T-cell (primary cell): ENCODE measurements at regions not wholly inside any gene's neighbourhood (a gene's known extent, or its start where the extent isn't known, plus 50 kb on each side); places are given as distances from the start of the nearest gene placed in this dataset.

Experiments
- ATAC-seq, 4 experiments: fragments of 200-7000 bp in 3 of 4; fragments of 150-1000 bp in 1 of 4; cut with Tn5 transposase; replicated peaks in 1 of 4; 1 replicate in 3 of 4; 2 replicates in 1 of 4; pipeline ENCODE4 v1.10.0; 2021; ENCODE audit warnings: moderate library complexity in 3 of 4, mild to moderate bottlenecking in 2 of 4, moderate number of reproducible peaks in 1 of 4
- CTCF ChIA-PET, 2 donors: fragments of 300-600 bp; sonication (Branson Sonifier 250); formaldehyde crosslinking; loops; one replicate each; lab custom pipeline; 2022; ENCODE audit warnings: antibody characterized with exemption in 2 of 2; lab: Charles Lee
- POLR2A ChIA-PET, 2 donors: fragments of 300-600 bp; sonication (Branson Sonifier 250); formaldehyde crosslinking; loops; one replicate each; lab custom pipeline; 2022; ENCODE audit warnings: antibody characterized with exemption in 2 of 2; lab: Charles Lee
- DNase-seq, 35 experiments: peaks; one replicate each; pipeline versions ENCODE4 v3.0.0 to v3.0.0-alpha.2; 2013 to 2023
- H3K27ac ChIP-seq: one replicate; pipeline ENCODE4 v1.5.1; 2013; ENCODE audit warnings: low read length
- H3K27me3 ChIP-seq, 2 experiments: replicated peaks in 1 of 2; 1 replicate in 1 of 2; 2 replicates in 1 of 2; pipeline versions ENCODE4 v1.6.1 to v1.7.0; 2013; ENCODE audit warnings: low read length in 1 of 2, mixed read lengths in 1 of 2; ENCODE audit not compliant: control insufficient read depth in 2 of 2, insufficient read depth in 2 of 2; ENCODE audit errors: extremely low read depth in 1 of 2
- H3K36me3 ChIP-seq, 2 donors: 1 replicate in 1 of 2; 2 replicates in 1 of 2; pipeline versions ENCODE4 v1.6.1 to v1.7.0; 2013; ENCODE audit warnings: low read length in 1 of 2; ENCODE audit not compliant: control insufficient read depth in 2 of 2, insufficient read depth in 1 of 2; ENCODE audit errors: extremely low read depth in 1 of 2
- H3K4me1 ChIP-seq, 2 experiments: 1 replicate in 1 of 2; 2 replicates in 1 of 2; pipeline versions ENCODE4 v1.6.1 to v1.7.0; 2013; ENCODE audit warnings: low read length in 2 of 2, mixed read lengths in 1 of 2; ENCODE audit not compliant: insufficient read depth in 2 of 2, control insufficient read depth in 1 of 2; ENCODE audit errors: extremely low read depth in 1 of 2
- H3K4me3 ChIP-seq, 2 donors: 1 replicate in 1 of 2; 2 replicates in 1 of 2; pipeline versions ENCODE4 v1.5.1 to v1.7.0; 2013; ENCODE audit warnings: mild to moderate bottlenecking in 2 of 2, low read length in 1 of 2, moderate library complexity in 1 of 2; ENCODE audit not compliant: control insufficient read depth in 1 of 2; ENCODE audit errors: extremely low read depth in 1 of 2
- H3K9me3 ChIP-seq: 2 replicates; pipeline ENCODE4 v1.7.0; 2013
- H3K27ac Mint-ChIP-seq, 2 donors: one replicate each; pipeline ENCODE4 v1.8.0; 2020 to 2021; ENCODE audit warnings: mild to moderate bottlenecking in 2 of 2, mixed read lengths in 2 of 2
- H3K27me3 Mint-ChIP-seq, 2 donors: one replicate each; pipeline ENCODE4 v1.8.0; 2021 to 2022; ENCODE audit warnings: mixed read lengths in 2 of 2
- H3K36me3 Mint-ChIP-seq: one replicate; pipeline ENCODE4 v1.8.0; 2021; ENCODE audit warnings: mixed read lengths
- H3K4me1 Mint-ChIP-seq, 3 donors: one replicate each; pipeline ENCODE4 v1.8.0; 2020 to 2022; ENCODE audit warnings: mixed read lengths in 3 of 3, mild to moderate bottlenecking in 1 of 3
- H3K4me3 Mint-ChIP-seq, 3 donors: one replicate each; pipeline ENCODE4 v1.8.0; 2020 to 2022; ENCODE audit warnings: mild to moderate bottlenecking in 3 of 3, mixed read lengths in 3 of 3, moderate library complexity in 3 of 3
- H3K9me3 Mint-ChIP-seq, 3 donors: one replicate each; pipeline ENCODE4 v1.8.0; 2020 to 2022; ENCODE audit warnings: mixed read lengths in 3 of 3
- WGBS: methylation state at CpG from one replicate; pipeline ENCODE4 v1.1.5; 2013; ENCODE audit warnings: missing lambda C conversion rate; ENCODE audit not compliant: insufficient coverage; 5-methylcytosine and 5-hydroxymethylcytosine counted together

GRCh38 chr4:144223149-144223548 is 82.6 kb upstream of the GYPA start:
- no CpG with 5 or more reads among the region's 1 CpG for WGBS
- CTCF ChIA-PET: no interaction called here

DNA sequence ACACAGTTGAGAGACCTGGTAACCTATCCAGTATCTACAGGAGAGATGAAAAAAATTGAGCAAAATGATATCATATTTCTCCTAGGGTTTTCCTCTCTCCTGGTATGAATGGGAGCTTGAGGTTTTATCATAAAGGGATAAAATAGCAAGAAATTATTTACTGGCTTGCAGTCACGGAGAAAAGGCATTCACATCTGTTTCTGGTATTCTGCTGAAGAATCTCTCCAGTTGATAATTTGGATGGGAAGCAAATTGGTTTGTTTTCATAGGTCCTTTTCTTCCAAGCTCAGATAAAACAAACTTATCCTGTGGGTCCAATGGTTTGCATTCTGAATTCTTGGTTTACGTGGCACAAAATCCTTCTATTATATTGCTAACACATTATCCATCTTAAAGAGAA is 83.1 kb upstream of the GYPA start:
- H3K4me1 Mint-ChIP-seq: no peaks in the 10 kb centered on the region
- no CpG with 5 or more reads among the region's 2 CpGs for WGBS
- no peak for DNase-seq
- H3K4me3 Mint-ChIP-seq: no peak overlapping the region
- Histone ChIP-seq H3K27ac (no peak overlapping the region), H3K4me1 (no peaks in the 10 kb centered on the region), H3K9me3 (no peaks in the 10 kb centered on the region), H3K4me3 (no peak overlapping the region), H3K36me3 (no peaks in the 10 kb centered on the region), H3K27me3 (no peaks in the 10 kb centered on the region)
- H3K36me3 Mint-ChIP-seq: no peaks in the 10 kb centered on the region
- ChIA-PET CTCF (no interaction called here), POLR2A (no interaction called here)
- no peaks in the 10 kb centered on the region for H3K9me3 Mint-ChIP-seq
- H3K27ac Mint-ChIP-seq: no peak overlapping the region
- H3K27me3 Mint-ChIP-seq: no peaks in the 10 kb centered on the region
- ATAC-seq: no peak

More at GRCh38 chr4:144223149-144223548, 82.6 kb upstream of the GYPA start:
- Mint-ChIP-seq H3K36me3 (no peaks in the 10 kb centered on the region), H3K4me3 (no peak overlapping the region), H3K27ac (no peak overlapping the region), H3K9me3 (no peaks in the 10 kb centered on the region), H3K4me1 (no peaks in the 10 kb centered on the region), H3K27me3 (no peaks in the 10 kb centered on the region)
- Histone ChIP-seq H3K4me3 (no peak overlapping the region), H3K9me3 (no peaks in the 10 kb centered on the region), H3K27me3 (no peaks in the 10 kb centered on the region), H3K36me3 (no peaks in the 10 kb centered on the region), H3K4me1 (no peaks in the 10 kb centered on the region), H3K27ac (no peak overlapping the region)
- no peak for DNase-seq
- ATAC-seq: no peak
- POLR2A ChIA-PET: no interaction called here

GRCh38 chr4:144259285-144259684 is 118.8 kb upstream of the GYPA start:
- CTCF ChIA-PET: no interaction called here
- Mint-ChIP-seq H3K27me3 (no peaks in the 10 kb centered on the region), H3K36me3 (no peaks in the 10 kb centered on the region), H3K27ac (no peak overlapping the region), H3K4me1 (no peaks in the 10 kb centered on the region), H3K9me3 (peaks cover 0 to 33% (median 13%) of the 10 kb centered on the region in 3 donors), H3K4me3 (no peak overlapping the region)
- POLR2A ChIA-PET: no interaction called here
- Histone ChIP-seq H3K4me3 (no peak overlapping the region), H3K36me3 (no peaks in the 10 kb centered on the region), H3K4me1 (no peaks in the 10 kb centered on the region), H3K27me3 (no peaks in the 10 kb centered on the region), H3K9me3 (no peaks in the 10 kb centered on the region), H3K27ac (no peak overlapping the region)
- DNase-seq (no peak), ATAC-seq (no peak)
- WGBS: no CpG with 5 or more reads among the region's 1 CpG

GRCh38 chr4:144267084-144267483 is 126.6 kb upstream of the GYPA start:
- ATAC-seq (no peak), DNase-seq (no peak)
- ChIA-PET CTCF (no interaction called here), POLR2A (no interaction called here)
- H3K4me1 ChIP-seq: no peaks in the 10 kb centered on the region
- Mint-ChIP-seq H3K27ac (no peak overlapping the region), H3K36me3 (no peaks in the 10 kb centered on the region), H3K4me3 (no peak overlapping the region), H3K9me3 (no peaks in the 10 kb centered on the region), H3K27me3 (no peaks in the 10 kb centered on the region), H3K4me1 (no peaks in the 10 kb centered on the region)
- H3K9me3 ChIP-seq: no peaks in the 10 kb centered on the region
- no peak overlapping the region for H3K27ac ChIP-seq
- no peaks in the 10 kb centered on the region for H3K27me3 ChIP-seq
- no CpG with 5 or more reads among the region's 1 CpG for WGBS
- H3K36me3 ChIP-seq: no peaks in the 10 kb centered on the region
- no peak overlapping the region for H3K4me3 ChIP-seq

GRCh38 chr4:144280688-144281087 is 140.2 kb upstream of the GYPA start:
- Histone ChIP-seq H3K27ac (no peak overlapping the region), H3K4me3 (no peak overlapping the region), H3K4me1 (no peaks in the 10 kb centered on the region), H3K9me3 (no peaks in the 10 kb centered on the region), H3K27me3 (no peaks in the 10 kb centered on the region), H3K36me3 (no peaks in the 10 kb centered on the region)
- H3K36me3 Mint-ChIP-seq: no peaks in the 10 kb centered on the region
- ATAC-seq: no peak
- CTCF ChIA-PET: no interaction called here
- H3K27me3 Mint-ChIP-seq: no peaks in the 10 kb centered on the region
- no peak overlapping the region for H3K4me3 Mint-ChIP-seq
- no peak for DNase-seq
- H3K9me3 Mint-ChIP-seq: no peaks in the 10 kb centered on the region
- no peaks in the 10 kb centered on the region for H3K4me1 Mint-ChIP-seq
- POLR2A ChIA-PET: no interaction called here
- H3K27ac Mint-ChIP-seq: no peak overlapping the region

- H3K9me3 ChIP-seq: no peaks in the 10 kb centered on the region
- no peaks in the 10 kb centered on the region for H3K9me3 Mint-ChIP-seq
- no peaks in the 10 kb centered on the region for H3K4me1 Mint-ChIP-seq
- WGBS: no CpG with 5 or more reads among the region's 6 CpGs
- H3K36me3 ChIP-seq: no peaks in the 10 kb centered on the region
- no peak overlapping the region for H3K27ac ChIP-seq
- ChIA-PET CTCF (no interaction called here), POLR2A (no interaction called here)
- no peaks in the 10 kb centered on the region for H3K27me3 Mint-ChIP-seq
- DNase-seq (no peak), ATAC-seq (no peak)
- no peaks in the 10 kb centered on the region for H3K4me1 ChIP-seq
- H3K27me3 ChIP-seq: no peaks in the 10 kb centered on the region
- H3K4me3 ChIP-seq: no peak overlapping the region
- no peaks in the 10 kb centered on the region for H3K36me3 Mint-ChIP-seq
- H3K27ac Mint-ChIP-seq: no peak overlapping the region
- H3K4me3 Mint-ChIP-seq: no peak overlapping the region
Observed at GRCh38 chr4:144283526-144283925, 143.0 kb upstream of the GYPA start.

GRCh38 chr4:144284026-144284425 is 143.5 kb upstream of the GYPA start:
- POLR2A ChIA-PET: no interaction called here
- DNase-seq: no peak
- no peak overlapping the region for H3K27ac ChIP-seq
- no peaks in the 10 kb centered on the region for H3K9me3 ChIP-seq
- H3K36me3 Mint-ChIP-seq: no peaks in the 10 kb centered on the region
- H3K9me3 Mint-ChIP-seq: no peaks in the 10 kb centered on the region
- ATAC-seq: no peak
- no peak overlapping the region for H3K27ac Mint-ChIP-seq
- H3K4me3 Mint-ChIP-seq: no peak overlapping the region
- H3K27me3 ChIP-seq: no peaks in the 10 kb centered on the region
- H3K4me1 ChIP-seq: no peaks in the 10 kb centered on the region
- CTCF ChIA-PET: no interaction called here
- H3K36me3 ChIP-seq: no peaks in the 10 kb centered on the region
- H3K27me3 Mint-ChIP-seq: no peaks in the 10 kb centered on the region
- no peaks in the 10 kb centered on the region for H3K4me1 Mint-ChIP-seq
- H3K4me3 ChIP-seq: no peak overlapping the region
